HS-5 (cell line): ENCODE measurements at regions not wholly inside any gene's neighbourhood (a gene's known extent, or its start where the extent isn't known, plus 50 kb on each side); places are given as distances from the start of the nearest gene placed in this dataset.

Source experiments
- DNase-seq: peaks from one replicate; pipeline ENCODE4 v3.0.0-alpha.2; 2012; ENCODE audit warnings: low read depth

- no peak for DNase-seq
These were observed 259.7 kb upstream of the ZNF608 start for GRCh38 chr5:125006011-125006685.

GRCh38 chr5:125010356-125010755 is 263.9 kb upstream of the ZNF608 start:
- DNase-seq = no peak

GRCh38 chr5:125011014-125011413 is 264.6 kb upstream of the ZNF608 start:
- no peak for DNase-seq

GRCh38 chr5:125011419-125011818 is 265.0 kb upstream of the ZNF608 start:
- no peak for DNase-seq

GRCh38 chr5:125011947-125012346 is 265.5 kb upstream of the ZNF608 start:
- no peak for DNase-seq

GRCh38 chr5:125012727-125013451 is 266.4 kb upstream of the ZNF608 start:
- DNase-seq = no peak

- no peak for DNase-seq
These were observed 267.8 kb upstream of the ZNF608 start for GRCh38 chr5:125014202-125014601.

- DNase-seq = no peak
These were observed 271.4 kb upstream of the ZNF608 start for GRCh38 chr5:125017796-125018195.

GRCh38 chr5:125023673-125024072 is 277.2 kb upstream of the ZNF608 start:
- DNase-seq = no peak

GRCh38 chr5:125026867-125027731 is 280.7 kb upstream of the ZNF608 start:
- no peak for DNase-seq

GRCh38 chr5:125032286-125032685 is 285.8 kb upstream of the ZNF608 start:
- DNase-seq = no peak

- no peak for DNase-seq
These were observed 287.2 kb upstream of the ZNF608 start for GRCh38 chr5:125033602-125034001.

GRCh38 chr5:125034331-125034730 is 287.9 kb upstream of the ZNF608 start:
- no peak for DNase-seq

GRCh38 chr5:125036494-125036893 is 290.1 kb upstream of the ZNF608 start:
- no peak for DNase-seq

GRCh38 chr5:125037020-125037419 is 290.6 kb upstream of the ZNF608 start:
- no peak for DNase-seq

GRCh38 chr5:125037530-125037929 is 291.1 kb upstream of the ZNF608 start:
- DNase-seq = no peak

- DNase-seq = no peak
These were observed 292.0 kb upstream of the ZNF608 start for GRCh38 chr5:125038477-125038876.

- DNase-seq = no peak
These were observed 295.4 kb upstream of the ZNF608 start for GRCh38 chr5:125041798-125042197.

GRCh38 chr5:125042261-125042890 is 295.9 kb upstream of the ZNF608 start:
- DNase-seq = no peak

- DNase-seq = peak; percentile 43
These were observed 297.4 kb upstream of the ZNF608 start for GRCh38 chr5:125043781-125044391.

- DNase-seq = no peak
These were observed 298.2 kb upstream of the ZNF608 start for GRCh38 chr5:125044491-125045282.
